ENCODE measurements at regions not wholly inside any gene's neighbourhood (a gene's known extent, or its start where the extent isn't known, plus 50 kb on each side); places are given as distances from the start of the nearest gene placed in this dataset.

- TF ChIP-seq CTCF (IDR thresholded peaks at IDR 0.05) (no peak), POLR2A (IDR thresholded peaks at IDR 0.05) (no peak)
Measured at GRCh38 chr14:84454114-84454513, 1075.8 kb upstream of the FLRT2 start.

Measured in upper lobe of left lung (tissue), 4 donors.